IMR-90 (cell line): ENCODE measurements at regions not wholly inside any gene's neighbourhood (a gene's known extent, or its start where the extent isn't known, plus 50 kb on each side); places are given as distances from the start of the nearest gene placed in this dataset.

Experiments
- CEBPB ChIP-seq: IDR thresholded peaks from 2 replicates; pipeline ENCODE4 v1.6.1; 2012; ENCODE audit warnings: low read depth, low read length, improper control_type of control experiment
- CHD1 ChIP-seq: IDR thresholded peaks from 2 replicates; pipeline ENCODE4 v1.6.1; 2012; ENCODE audit warnings: low read depth, low read length, improper control_type of control experiment
- CTCF ChIP-seq: conservative IDR thresholded peaks from 2 replicates; pipeline ENCODE4 v1.5.1; 2012; ENCODE audit warnings: mild to moderate bottlenecking, low read depth, low read length, improper control_type of control experiment
- FOS ChIP-seq: fragments of 150-350 bp; IDR thresholded peaks from 2 replicates; pipeline ENCODE4 v1.6.1; 2016; ENCODE audit warnings: low read depth, low read length
- MAFK ChIP-seq: IDR thresholded peaks from 2 replicates; pipeline ENCODE4 v1.6.1; 2012; ENCODE audit warnings: low read depth, low read length, improper control_type of control experiment
- MAZ ChIP-seq: IDR thresholded peaks from 2 replicates; pipeline ENCODE4 v1.6.1; 2012; ENCODE audit warnings: low read depth, mild to moderate bottlenecking, low read length, improper control_type of control experiment, moderate library complexity, borderline replicate concordance
- MXI1 ChIP-seq: IDR thresholded peaks from 2 replicates; pipeline ENCODE4 v1.6.1; 2012; ENCODE audit warnings: low read depth, mild to moderate bottlenecking, low read length, moderate library complexity, borderline replicate concordance
- NFE2L2 ChIP-seq: fragments of 150-350 bp; IDR thresholded peaks from 2 replicates; pipeline ENCODE4 v1.6.1; 2016; ENCODE audit warnings: low read depth, mild to moderate bottlenecking, low read length
- POLR2A ChIP-seq: IDR thresholded peaks from 2 replicates; pipeline ENCODE4 v1.6.1; 2012; ENCODE audit warnings: mild to moderate bottlenecking, low read depth, low read length
- RAD21 ChIP-seq: IDR thresholded peaks from 2 replicates; pipeline ENCODE4 v1.6.1; 2012; ENCODE audit warnings: low read length, improper control_type of control experiment
- RCOR1 ChIP-seq: IDR thresholded peaks from 2 replicates; pipeline ENCODE4 v1.6.1; 2012; ENCODE audit warnings: mild to moderate bottlenecking, low read length, improper control_type of control experiment; ENCODE audit not compliant: insufficient replicate concordance
- RFX5 ChIP-seq: IDR thresholded peaks from 2 replicates; pipeline ENCODE4 v1.8.0; 2012; ENCODE audit warnings: low read depth, mild to moderate bottlenecking, low read length, moderate library complexity
- SMC3 ChIP-seq: fragments of 150-350 bp; IDR thresholded peaks from 2 replicates; pipeline ENCODE4 v1.6.1; 2016; ENCODE audit warnings: low read depth, mild to moderate bottlenecking, antibody characterized with exemption, low read length, moderate library complexity
- USF2 ChIP-seq: fragments of 150-350 bp; IDR thresholded peaks from 2 replicates; pipeline ENCODE4 v1.6.1; 2017; ENCODE audit warnings: mild to moderate bottlenecking, antibody characterized with exemption, low read length, low read depth

GRCh38 chr13:30149248-30149647 is 158.1 kb downstream of the KATNAL1 start:
- TF ChIP-seq CTCF (no peak), POLR2A (no peak), CEBPB (no peak), CHD1 (no peak), MAFK (no peak), MXI1 (no peak), NFE2L2 (no peak), FOS (no peak), SMC3 (no peak), USF2 (no peak), RFX5 (no peak), RCOR1 (no peak), RAD21 (no peak), MAZ (no peak)
